Neural progenitor cell (in vitro differentiated cells): ENCODE measurements at regions not wholly inside any gene's neighbourhood (a gene's known extent, or its start where the extent isn't known, plus 50 kb on each side); places are given as distances from the start of the nearest gene placed in this dataset.

Source experiments
- EZH2 ChIP-seq: fragments of 200-600 bp; sonication (generic); IDR thresholded peaks from 2 replicates; pipeline ENCODE4 v1.6.1; 2017; ENCODE audit warnings: antibody characterized with exemption, mild to moderate bottlenecking, moderate library complexity
- EZH2phosphoT487 ChIP-seq: fragments of 200-600 bp; sonication (generic); IDR thresholded peaks from 2 replicates; pipeline ENCODE4 v1.6.1; 2017; ENCODE audit warnings: antibody characterized with exemption
- TF ChIP-seq, protein P1 (sequence below): fragments of 200-600 bp; sonication (generic); IDR thresholded peaks from 2 replicates; pipeline ENCODE4 v1.5.1; 2017; ENCODE audit warnings: antibody characterized with exemption, mild to moderate bottlenecking

DNA sequence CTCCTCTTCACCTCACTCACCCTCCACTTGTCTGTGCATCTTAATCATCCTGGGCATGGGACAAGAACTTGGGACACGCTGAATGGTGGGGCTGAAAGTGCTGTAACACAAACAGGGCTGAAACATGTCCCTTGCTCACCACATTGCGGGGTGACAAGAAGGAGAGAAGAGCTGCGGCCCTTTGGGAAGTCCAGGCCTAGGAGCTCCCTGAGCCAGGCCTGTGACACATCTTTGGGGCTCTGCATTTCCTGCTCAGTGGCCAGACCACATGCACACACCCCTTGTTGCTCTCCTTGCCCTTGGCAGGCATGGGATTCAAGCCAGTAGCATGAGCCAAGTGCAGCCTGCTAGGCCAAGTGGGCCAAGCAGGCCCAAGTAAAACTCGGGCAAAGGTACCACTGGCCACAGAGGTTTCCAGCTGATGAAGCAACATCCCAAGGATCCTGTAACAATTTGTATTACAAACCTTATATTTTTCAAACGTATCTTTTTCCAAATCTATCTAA is 1384.3 kb upstream of the PCDH20 start:
- TF ChIP-seq, protein P1, sequence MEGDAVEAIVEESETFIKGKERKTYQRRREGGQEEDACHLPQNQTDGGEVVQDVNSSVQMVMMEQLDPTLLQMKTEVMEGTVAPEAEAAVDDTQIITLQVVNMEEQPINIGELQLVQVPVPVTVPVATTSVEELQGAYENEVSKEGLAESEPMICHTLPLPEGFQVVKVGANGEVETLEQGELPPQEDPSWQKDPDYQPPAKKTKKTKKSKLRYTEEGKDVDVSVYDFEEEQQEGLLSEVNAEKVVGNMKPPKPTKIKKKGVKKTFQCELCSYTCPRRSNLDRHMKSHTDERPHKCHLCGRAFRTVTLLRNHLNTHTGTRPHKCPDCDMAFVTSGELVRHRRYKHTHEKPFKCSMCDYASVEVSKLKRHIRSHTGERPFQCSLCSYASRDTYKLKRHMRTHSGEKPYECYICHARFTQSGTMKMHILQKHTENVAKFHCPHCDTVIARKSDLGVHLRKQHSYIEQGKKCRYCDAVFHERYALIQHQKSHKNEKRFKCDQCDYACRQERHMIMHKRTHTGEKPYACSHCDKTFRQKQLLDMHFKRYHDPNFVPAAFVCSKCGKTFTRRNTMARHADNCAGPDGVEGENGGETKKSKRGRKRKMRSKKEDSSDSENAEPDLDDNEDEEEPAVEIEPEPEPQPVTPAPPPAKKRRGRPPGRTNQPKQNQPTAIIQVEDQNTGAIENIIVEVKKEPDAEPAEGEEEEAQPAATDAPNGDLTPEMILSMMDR = no peak
- TF ChIP-seq EZH2 (no peak), EZH2phosphoT487 (no peak)
